GM19467 (cell line): ENCODE measurements at regions not wholly inside any gene's neighbourhood (a gene's known extent, or its start where the extent isn't known, plus 50 kb on each side); places are given as distances from the start of the nearest gene placed in this dataset.

ENCODE experiments used
- ATAC-seq: cut with Tn5 transposase; IDR thresholded peaks from one replicate; pipeline ENCODE4 v1.9.1; 2021; ENCODE audit warnings: mild to moderate bottlenecking, moderate library complexity; ENCODE audit not compliant: unreplicated experiment

DNA sequence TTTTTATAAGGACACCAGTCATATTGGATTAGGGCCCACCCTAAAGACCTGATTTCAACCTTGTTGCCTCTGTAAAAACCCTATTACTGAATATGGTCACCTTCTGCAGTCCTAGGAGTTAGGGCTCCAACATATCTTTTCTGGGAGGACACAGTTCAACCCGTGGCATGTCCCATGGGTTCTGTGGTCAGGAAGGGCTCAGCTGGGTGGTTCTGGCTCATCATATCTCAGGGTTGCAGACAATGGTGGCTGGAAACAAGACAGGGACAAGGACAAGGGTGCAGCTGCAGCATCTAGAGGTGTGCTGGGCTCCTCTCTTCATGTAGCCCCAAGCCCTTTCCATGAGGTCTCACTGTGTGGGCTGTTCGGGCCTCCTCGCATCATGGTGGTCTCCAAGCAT lies 63.1 kb upstream of the FOXF1 start:
- ATAC-seq = no peak

DNA sequence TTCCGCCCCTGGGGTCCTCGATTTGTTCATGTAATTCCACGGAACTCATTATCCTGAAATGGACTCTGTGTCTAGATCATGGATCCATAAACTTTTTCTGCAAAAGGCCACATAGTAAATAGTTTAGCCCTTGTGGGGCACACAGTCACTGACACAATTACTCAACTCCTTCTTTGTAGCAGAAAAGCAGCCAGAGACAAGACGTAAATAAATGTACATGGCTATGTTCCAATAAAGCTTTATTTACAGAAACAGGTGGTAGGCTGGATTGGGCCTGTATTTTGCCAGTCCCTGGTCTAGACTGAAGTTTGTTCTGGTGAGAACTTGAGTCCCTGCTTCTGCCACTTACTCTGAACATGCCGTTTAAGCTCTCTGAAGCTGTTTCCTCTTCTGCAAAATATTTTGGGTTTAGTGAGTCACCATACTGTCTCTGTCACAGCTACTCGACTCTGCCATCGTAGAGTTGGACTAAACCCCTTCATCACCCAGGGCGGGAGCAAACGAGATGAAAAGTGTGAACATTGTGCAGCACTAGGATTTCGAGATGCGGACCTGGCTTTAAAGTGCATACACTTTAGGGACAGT lies 61.9 kb upstream of the FOXF1 start:
- ATAC-seq = no peak

DNA sequence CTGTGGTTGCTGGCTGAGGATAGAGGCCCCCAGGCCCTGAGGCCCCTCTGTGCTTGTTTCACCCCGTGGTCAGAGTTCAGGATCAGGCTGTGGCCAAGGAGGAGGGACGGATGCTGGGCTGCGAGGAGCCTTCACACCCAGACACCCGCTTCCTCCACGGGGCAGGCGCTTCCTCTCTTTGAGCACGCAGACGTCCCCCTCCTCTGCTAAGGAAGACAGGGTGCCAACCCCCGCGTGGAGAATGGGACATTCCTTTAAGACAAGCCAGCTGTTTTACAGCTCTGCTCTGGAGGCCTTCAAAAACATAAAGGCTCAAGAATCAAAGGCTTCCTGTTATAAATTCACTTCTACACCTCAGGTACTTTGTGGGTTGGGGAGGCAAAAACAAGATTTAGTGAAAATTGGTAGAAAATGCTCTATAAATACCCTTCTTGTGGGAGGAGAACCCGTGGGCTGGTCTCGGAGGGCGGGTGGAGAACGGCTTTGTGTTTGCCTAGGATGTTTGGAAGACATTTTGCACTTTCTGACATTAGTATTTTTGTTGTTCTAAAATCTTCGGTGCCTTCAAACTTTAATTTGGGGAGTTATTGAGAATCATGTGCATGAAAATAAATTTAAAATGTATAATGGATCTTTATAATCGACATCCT lies 60.8 kb upstream of the FOXF1 start:
- ATAC-seq = no peak

DNA sequence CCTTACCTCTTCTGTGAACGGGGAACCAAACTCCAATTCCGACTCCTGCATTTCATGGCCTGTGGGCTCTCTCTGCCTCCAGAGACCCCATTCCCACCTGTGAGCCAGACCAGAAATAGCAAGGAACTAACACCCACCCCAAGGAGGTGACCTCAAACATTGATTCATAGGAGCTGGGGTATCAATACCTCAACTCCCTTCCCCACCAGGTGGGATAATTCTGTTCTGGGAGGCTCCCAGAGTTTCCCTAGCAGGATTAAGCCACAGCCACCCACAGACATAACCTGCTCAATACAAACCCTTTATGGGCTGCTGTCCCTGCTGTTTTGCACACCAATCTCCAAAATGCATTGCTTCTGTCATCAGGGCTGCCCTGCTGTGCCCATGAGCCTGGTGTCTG lies 59.6 kb upstream of the FOXF1 start:
- ATAC-seq = no peak

DNA sequence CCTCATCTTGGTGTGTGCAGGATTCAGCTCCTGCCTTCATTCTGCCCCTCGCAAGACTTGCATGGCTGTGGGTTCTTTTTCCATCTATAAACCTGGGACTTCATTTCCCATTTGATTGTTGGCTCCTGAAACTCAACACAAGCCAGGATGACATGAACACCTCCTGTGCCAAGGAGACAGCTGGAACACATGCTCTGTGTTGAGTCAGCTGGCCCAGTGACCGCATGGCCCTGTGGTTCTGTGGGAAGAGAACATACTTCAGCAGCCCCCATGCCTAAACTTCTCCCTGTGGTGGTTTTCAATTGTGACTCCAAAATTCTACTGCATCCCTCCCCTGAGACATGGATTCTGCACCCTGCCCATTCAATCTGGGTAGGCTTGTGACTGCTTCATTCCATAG lies 57.9 kb upstream of the FOXF1 start:
- ATAC-seq = no peak

DNA sequence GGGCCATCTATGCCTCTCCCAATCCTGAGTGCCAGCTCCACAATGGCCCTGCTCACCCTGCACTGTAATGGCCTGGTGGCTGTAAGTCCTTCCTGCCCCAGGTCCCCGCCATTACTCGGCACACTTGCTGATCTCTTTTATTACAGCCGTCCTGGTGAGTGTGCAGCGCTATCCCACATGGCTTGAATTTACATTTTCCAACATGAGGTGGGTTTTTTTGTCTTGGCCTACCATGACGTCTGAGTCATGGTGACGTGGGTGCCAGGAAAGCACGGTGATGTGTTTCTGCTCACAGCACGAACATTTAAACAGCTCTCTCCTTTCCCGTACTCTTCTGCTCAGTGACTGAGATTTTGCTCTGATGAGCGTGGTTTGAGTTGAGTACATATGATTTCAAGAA lies 55.2 kb upstream of the FOXF1 start:
- ATAC-seq = no peak

DNA sequence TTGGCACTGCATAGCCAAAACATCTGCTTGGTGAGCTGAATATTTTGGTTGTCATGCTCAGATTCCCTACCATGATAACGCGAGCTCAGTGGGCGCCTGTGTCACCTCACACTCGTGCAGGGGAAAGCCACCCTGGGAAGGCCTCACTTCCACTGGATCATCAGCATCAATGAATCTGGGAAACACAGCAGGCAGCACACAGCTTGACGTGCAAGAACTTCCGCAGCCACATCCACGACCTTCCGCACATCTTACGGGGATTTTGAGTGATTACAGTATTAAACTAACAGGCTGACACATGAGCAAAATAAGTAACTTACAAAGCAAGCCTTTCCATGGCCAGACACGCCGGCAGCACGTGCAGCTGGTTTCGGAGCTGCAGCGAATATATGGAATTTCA lies 54.7 kb upstream of the FOXF1 start:
- no peak for ATAC-seq

DNA sequence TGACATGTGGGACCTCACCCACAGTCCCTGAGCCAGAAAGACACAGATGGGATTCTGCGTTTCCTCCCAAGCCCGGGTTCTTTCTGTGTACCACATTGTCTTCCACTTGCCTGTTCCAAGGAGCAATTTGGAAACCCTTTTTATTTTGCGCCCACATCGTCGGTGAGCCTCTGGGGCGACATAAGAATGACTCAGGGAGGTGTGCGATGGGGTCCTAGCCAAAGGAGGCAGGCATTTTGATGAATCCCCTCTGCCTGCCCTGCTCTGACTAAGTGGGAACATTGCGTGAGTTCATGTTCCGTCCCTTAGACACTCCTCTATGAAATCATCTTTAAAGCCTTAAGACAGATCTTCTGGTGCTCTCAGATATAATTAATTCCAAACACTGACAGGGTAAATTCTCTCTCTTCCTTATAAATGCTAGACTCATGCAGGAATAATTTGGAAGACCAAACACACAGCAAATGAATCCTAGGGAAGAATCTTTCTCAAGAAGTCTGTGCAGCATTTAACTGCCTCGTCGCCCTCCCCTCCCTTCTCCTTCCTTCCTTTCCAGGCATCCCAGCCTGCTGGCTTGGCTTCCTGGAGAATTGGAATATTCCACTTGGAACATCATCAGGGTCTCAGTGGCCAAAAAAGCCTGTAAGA lies 52.7 kb upstream of the FOXF1 start:
- ATAC-seq = no peak

DNA sequence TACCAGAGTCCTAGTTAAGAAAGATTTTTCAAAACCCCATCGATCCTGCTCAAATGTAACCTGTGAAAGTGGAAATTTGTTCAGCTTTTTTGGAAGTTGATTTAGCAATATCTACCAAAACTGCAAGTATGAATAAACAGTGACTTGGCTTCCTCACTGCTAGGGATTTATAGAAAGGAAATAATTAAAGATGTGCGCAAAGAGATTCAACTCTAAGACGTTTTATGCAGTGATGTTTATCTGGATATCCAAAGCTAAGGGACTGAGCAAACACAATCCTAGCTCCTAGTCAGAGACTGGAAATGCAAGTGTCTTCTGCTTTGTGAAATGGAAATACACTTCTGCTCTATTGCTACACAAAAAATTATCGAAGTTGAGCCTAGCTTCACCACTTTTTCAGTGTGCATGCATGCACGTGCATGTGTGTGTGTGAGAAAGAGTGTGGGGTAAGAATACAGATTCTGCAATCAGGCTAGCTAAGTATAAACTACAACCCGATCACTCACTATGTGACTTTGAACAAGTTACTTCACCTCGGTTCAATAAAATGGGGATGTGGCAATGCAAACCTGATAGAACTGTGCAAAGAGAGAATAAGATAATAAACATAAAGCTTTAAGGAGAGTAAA lies 52.1 kb upstream of the FOXF1 start:
- no peak for ATAC-seq

DNA sequence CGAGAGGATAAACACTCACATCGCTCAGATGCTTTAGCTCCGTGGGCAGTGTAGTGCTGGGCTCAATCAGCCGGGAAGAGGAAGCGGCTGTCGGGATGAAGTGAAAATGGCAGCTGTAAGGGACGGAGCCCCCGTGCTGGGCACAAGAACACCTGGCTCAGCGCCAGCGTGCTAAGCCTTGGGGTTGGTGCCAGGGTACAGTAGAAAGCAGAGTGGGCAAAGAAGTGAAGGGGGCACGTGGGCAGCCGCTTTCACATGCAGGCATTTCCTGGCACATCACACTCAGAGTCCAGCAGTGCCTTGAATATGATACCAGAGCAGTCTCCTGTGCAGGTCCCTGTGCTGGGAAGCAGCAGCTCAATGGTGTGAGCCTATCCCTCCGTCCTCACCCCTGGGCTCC lies 51.1 kb upstream of the FOXF1 start:
- no peak for ATAC-seq
